Mammary epithelial cell (primary cell): ENCODE measurements at regions not wholly inside any gene's neighbourhood (a gene's known extent, or its start where the extent isn't known, plus 50 kb on each side); places are given as distances from the start of the nearest gene placed in this dataset.

Source experiments
- EZH2 ChIP-seq: IDR thresholded peaks from 2 replicates; pipeline ENCODE4 v1.6.1; 2012; ENCODE audit warnings: low read length, inconsistent platforms, borderline replicate concordance
- TF ChIP-seq, protein P1 (sequence below), 2 donors: IDR thresholded peaks in 1 of 2; conservative IDR thresholded peaks in 1 of 2; 2 replicates each; pipeline ENCODE4 v1.5.1; 2011 to 2012; ENCODE audit warnings: inconsistent platforms in 2 of 2, low read length in 2 of 2, mild to moderate bottlenecking in 2 of 2, control low read depth in 1 of 2, low read depth in 1 of 2; ENCODE audit not compliant: insufficient read depth in 1 of 2; ENCODE audit errors: extremely low read depth in 1 of 2

- TF ChIP-seq, protein P1, sequence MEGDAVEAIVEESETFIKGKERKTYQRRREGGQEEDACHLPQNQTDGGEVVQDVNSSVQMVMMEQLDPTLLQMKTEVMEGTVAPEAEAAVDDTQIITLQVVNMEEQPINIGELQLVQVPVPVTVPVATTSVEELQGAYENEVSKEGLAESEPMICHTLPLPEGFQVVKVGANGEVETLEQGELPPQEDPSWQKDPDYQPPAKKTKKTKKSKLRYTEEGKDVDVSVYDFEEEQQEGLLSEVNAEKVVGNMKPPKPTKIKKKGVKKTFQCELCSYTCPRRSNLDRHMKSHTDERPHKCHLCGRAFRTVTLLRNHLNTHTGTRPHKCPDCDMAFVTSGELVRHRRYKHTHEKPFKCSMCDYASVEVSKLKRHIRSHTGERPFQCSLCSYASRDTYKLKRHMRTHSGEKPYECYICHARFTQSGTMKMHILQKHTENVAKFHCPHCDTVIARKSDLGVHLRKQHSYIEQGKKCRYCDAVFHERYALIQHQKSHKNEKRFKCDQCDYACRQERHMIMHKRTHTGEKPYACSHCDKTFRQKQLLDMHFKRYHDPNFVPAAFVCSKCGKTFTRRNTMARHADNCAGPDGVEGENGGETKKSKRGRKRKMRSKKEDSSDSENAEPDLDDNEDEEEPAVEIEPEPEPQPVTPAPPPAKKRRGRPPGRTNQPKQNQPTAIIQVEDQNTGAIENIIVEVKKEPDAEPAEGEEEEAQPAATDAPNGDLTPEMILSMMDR (conservative IDR thresholded peaks at IDR 0.05 in 1 of 2, IDR thresholded peaks at IDR 0.05 in 1 of 2; ENCODE audit: extremely low read depth in 1 of 2, insufficient read depth in 1 of 2, low read depth in 1 of 2, low read length in 2 of 2) = no peak
- no peak for TF ChIP-seq EZH2
These were observed 243.8 kb upstream of the TTC14 start for GRCh38 chr3:180358179-180358578.
